Bone marrow (tissue), 2 donors: ENCODE measurements at regions not wholly inside any gene's neighbourhood (a gene's known extent, or its start where the extent isn't known, plus 50 kb on each side); places are given as distances from the start of the nearest gene placed in this dataset.

Experiments used
- DNase-seq, 2 donors: peaks; one replicate each; lab custom pipeline; 2025; lab: John Stamatoyannopoulos, UW

DNA sequence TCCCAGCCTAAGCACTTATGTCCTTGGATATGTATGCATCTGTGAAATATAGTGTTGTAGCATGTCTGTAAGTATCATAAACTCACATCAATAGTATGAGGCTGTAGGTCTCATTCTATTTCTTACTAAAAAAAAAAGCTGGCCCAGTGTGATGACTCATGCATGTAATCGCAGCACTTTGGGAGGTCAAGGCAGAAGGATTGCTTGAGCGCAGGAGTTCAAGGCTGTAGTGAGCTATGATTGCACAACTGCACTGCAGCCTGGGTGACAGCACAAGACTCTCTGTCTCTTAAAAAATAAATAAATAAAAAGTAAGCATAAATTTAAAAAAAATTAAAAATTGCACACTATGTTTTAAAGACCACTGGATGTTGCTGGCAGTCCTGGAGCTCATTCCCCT, 79.1 kb upstream of the SPATA13 start:
- no peak for DNase-seq

DNA sequence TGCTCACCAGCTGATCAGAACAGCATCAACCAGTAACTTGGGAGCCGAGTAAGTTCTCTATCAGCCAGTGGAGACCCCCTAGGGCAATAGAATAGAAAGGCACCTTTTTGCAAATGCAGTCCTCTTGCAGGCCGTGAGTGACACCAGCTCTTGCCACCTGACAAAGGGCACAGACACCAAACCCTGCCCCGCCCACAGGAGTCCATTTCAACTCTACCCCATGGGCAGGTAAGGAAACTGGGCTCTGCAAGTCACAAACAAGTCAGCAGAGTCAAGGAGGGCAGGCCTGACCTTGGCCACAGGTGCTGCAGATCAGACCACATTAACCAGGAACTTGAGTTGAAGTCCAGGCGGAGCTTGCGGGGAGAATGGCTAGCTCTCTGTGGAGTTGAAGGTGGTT, 77.4 kb upstream of the SPATA13 start:
- no peak for DNase-seq

DNA sequence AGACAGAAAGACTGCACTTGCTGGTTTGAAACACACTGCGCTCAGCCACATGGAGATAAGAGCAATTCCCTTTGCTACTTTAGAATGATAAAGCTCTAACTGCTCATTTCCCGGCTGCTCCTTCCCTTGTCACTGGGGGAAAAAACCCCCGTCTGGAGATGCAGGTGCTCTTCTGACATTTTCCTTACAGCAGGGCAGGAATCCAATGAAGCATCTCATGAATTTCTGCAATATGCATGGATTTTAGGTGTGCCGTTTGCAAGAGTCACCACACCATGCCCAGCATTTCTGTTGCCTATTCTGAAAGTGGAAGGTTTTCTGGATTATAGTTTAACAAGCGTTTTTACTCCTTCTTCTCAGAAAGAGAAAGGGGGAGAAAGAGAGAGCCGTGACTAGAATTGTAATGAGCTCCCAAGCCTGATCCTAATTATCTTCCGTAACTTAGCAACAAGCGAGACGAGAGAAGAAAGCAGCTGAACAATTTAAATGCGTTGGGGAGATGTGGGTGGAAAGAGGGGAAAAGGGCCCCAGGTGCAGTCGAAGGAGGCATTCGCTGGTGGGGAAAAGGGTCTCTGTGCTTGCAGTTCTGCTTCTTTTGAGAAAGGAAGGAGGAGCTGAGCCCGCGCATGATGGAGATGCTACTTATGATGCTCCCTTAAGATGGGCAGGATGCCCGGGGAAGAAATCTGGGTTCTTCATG, 76.6 kb upstream of the SPATA13 start:
- no peak for DNase-seq

DNA sequence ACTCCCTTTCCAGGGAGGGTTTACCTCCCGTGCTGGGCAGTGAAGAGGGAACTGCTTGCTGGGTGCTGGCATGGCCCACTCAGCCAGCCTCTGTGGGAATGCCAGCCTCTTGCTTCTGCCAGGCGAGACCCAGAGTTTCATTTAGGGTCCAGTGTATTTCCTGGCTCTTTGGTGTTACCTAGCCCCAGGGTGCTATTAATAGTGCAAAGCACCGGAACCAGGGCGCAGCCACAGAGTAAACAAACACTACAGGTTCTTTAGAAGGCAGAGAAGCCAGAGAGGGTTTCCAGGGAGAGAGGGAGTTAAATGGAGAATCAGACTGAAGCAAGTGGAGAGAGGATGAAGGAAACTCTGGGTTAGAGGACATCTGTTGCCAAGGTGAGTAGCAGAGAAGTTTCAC, 74.9 kb upstream of the SPATA13 start:
- DNase-seq: no peak

DNA sequence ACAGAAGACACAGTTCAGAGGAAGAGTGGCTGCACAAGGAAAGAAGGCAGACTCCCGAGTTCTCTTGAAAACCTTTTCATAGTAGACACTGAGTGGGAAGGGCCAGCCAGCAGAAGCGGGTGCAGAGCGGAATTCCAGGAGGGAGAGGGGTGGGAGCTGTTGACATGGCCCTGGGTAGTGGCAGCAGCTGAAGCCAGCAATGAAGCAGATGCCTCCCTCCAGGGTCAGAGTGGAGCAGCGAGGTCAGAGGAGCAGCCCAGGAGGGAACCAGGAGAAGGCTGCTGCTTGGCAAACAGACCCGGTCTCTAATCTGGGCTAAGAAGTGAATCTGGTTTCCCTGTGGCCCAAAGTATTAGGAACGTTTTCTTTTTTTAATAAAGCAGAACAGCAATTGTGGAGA, 73.9 kb upstream of the SPATA13 start:
- no peak for DNase-seq

DNA sequence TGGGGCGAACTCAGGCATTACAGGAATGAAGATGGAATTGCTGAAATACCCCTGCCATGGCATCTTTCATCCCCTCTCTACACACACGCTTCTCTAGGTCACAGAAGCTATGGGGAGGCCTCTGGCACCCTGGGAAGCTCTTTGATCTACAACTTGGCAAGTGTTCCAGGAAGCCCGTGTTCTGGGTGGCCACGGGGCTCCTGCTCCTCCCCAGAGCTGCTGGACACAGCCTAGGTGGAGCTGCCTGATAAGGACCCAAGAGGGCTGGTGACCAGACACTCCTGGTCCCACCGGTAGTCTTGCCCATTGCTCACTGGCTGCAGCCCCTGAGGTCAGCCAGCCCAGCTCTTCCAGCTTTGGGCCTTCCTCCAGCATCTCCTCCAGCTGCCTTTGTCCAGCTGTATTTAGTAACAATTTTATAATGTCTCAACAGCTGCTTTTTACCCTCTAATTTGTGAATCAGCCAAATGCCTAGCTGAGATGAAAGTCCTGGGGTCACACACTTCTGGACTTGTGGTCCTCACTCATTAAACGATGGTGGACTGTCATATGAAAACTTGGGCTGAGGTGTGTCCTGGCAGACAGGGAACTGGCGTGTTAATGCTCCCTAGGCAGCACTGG, 72.8 kb upstream of the SPATA13 start:
- DNase-seq: no peak

DNA sequence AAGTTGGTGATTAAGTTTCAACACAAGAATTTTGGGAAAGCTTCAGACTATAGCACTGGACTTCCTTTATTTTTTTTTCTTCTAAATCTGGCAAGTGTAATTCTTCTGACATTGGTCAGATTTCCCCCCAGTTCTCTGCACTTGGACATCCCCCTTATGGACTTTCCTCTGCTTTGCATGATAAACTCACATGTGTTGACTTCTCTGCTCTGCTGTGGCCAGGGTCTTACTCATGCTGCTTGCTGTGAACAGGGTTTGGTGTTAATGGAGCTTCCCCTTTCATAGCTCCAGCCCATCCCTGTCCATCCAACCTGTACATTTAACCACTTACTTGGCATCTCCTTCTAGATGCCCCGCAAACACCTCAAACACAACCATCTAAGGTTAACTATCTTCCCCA, 70.5 kb upstream of the SPATA13 start:
- DNase-seq: no peak

DNA sequence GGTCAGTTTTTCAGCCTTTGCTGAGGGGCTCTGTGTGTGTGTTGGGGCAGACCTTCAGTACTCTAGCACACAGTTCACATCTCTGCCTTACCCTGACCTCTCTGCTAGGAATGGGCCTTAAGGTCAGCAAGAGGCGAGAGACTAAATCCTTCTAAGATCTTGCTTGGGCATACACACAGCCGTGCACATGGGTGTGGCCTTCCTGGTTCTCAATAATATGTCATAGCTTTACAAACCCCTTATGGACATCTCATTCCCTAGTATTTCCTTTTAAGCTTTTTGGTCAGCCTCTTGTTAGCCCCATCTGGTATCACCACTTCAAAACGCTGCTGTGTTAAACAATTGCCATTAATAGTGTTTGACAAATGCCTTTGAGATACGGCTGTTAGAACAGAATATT, 69.4 kb upstream of the SPATA13 start:
- DNase-seq: no peak

DNA sequence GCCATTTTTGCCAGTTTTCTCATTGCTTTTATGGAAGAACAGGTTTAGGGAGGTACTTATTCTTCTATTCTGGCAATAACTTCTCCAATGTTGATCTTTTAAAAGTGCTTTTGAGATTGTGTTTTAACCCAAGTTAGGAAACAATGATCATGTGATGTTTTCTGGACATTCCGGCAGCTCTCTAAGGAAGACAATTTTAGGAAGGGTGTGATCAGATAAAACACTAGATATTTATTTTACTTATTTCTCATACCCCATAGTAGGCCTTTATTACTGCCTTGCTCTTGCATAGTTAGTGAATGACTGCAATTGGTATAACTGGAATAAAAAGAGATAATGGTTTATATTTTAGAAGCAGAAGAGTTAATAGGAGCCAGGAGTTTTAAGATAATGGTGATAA, 68.4 kb upstream of the SPATA13 start:
- no peak for DNase-seq

DNA sequence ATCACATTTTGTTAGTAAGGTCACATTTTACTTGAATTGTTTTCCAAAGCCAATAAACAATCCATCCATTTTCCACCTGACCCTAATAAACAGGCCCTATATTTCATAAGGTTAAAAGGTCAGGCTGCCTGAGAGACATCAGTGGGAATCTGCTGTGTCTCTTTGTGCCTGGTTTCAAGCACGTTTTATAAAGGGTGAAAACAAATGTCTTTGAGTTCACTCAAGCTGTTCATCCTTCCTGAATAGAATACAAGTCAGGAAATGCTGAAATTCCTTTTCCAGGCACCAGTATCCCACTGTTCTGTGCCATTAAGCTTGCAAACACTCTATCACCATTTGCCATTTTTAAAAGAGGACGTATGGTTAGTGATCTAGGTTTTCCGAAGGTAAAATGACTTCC, 67.5 kb upstream of the SPATA13 start:
- DNase-seq: no peak

DNA sequence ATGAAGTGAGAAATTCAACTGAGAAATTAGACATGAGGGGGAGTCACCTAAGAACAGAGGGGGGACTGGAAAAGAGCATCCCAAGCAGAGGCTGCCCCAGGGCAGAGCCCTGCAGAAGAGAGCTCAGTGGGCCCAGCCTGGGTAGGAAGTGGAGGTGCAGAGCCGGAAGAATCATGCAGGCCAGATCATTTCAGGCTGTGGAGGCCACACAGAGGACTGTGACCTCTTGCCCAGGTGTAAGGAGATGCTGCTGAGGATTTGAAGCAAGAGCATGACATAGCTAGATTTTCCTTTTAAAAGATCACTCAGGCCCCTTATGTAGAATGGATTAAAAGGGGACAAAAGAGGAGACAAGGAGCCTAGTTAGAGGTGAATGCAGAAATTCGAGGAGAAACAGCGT, 63.9 kb upstream of the SPATA13 start:
- no peak for DNase-seq

DNA sequence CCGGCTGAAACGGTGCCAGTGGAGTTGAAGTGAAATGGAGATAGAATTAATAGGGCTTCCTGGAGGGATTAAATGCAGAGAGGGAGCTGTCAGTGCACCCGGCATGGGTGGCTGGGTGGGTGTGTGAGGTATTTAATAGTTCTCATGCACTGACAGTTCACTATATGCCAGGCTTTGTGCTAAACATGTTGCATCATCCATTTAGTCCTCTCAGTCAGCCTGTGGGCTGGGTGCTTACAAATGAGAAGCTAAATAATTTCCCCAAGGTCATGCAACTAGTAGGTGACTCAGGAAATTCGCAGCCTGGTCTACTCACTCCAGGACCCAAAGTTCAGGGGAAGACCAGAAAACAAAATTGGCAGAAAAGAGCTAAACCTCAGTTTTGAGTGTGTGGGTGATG, 63.5 kb upstream of the SPATA13 start:
- no peak for DNase-seq

DNA sequence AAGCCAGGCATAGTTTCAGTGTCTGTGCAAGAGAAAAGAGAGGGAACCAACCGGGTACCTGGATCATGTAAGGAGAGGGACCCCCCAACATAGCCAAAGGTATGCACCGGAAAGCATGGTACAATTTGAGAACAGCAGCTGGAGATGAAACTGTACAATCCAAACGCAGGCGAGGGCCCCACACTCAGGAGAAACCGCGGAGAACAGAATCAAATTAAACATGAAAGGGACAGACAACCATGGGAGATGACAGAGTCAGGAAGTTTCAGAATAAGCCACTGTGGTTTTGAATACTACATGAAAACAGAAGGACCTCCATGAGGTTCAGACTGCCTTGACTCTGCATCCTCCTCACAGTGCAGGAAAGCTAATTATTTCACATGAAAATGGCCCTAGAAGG, 62.9 kb upstream of the SPATA13 start:
- DNase-seq: no peak

DNA sequence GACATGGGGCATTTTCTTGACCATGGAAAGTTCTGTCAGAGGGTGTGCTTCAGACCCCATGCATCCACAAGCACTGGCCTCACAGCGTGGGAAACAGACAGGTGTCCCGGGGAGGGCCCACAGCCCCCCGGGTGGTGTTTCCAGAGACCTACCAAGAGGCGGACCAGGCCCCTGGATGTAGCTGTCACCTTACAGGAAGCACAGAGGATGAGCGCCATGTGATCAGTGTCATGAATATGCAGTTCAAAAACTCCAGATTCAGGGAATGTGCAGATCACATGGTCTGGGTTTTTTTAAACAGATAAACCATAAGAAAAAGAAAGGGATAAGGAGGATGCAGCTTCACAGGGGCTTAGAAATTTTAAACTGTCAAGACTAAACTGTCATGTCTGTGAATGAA, 61.0 kb upstream of the SPATA13 start:
- no peak for DNase-seq

DNA sequence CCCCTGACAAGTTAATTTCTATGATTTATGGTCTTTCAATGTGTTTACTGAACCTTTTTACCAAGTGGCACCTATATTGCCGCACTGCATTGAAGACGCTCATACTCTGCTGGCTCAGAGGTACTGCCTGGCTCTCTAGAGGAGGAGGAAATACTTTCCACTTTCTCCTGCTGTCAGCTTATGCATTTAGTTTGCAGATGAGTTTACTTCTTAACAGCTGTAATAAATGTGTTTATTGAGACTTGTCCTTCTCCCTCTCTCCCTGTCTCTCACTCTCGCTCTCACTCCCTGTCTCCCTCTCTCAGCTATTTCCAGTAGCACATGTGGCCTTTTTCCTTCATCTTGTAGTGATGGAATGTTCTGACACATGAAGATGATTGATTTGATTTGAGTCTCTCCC, 60.3 kb upstream of the SPATA13 start:
- no peak for DNase-seq

DNA sequence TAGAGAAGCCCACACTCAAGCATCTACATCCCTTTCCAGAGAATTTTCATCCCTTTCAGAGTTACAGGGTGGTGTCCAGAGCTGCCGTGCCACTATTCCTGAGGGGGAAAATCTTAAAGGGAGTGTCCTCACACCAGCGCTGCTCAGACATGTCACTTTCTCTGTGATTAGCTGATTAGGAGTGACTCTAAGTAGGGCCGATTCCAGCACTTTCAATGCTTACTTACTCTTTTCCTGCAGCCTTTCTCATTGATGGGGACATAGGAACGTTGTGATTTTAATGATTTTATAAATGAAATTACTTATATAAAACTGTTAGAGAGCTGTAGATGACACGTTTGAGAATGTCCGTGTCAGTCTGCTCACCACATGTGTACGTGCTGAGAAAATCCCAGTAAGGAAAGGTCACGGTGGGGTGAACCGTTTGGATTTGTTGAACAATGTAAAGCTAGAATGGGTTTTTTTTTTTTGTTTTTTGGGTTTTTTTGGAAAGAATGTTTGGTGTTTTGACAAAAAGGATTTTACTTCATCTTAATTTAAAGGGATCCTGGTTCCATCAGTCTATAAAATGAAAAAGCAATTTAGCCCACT, 56.6 kb upstream of the SPATA13 start:
- no peak for DNase-seq

DNA sequence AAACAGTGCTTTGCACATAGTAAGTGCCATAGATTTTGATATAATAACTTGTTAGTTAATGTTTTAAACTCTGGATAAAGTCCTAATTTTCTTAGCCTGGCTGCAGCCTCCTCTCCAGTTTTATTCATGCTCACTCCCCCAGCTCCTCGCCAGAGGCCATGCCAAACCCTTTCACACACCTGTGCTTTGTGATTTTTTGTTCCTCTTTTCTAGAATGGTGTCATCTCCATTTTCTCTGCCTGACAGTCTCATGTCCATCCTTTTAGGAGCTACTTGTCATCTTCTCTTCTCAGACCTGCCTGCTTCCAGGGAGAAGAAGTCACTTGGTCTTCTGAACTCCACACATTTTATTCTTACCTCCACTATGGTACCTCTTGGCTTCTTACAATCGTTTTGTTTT, 55.8 kb upstream of the SPATA13 start:
- DNase-seq: no peak

DNA sequence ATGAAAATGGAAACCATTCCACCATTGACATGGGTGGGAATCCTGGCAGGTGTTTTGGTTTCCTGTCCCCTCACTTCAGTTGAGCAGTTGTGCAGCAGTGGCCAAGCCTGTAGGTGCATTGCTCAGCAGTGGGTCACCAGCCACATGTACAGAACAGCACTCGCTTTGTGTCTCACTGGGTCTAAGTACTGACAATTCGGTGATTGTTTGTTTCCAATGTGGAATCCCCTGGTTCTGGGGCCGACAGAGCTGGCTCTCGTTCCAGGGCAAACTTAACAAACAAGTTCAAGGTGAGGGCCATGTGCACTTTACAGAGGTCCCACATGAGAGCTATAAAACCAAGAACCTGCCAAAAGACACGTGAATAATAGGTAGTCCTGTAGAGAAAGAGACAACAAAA, 54.1 kb upstream of the SPATA13 start:
- DNase-seq: no peak

DNA sequence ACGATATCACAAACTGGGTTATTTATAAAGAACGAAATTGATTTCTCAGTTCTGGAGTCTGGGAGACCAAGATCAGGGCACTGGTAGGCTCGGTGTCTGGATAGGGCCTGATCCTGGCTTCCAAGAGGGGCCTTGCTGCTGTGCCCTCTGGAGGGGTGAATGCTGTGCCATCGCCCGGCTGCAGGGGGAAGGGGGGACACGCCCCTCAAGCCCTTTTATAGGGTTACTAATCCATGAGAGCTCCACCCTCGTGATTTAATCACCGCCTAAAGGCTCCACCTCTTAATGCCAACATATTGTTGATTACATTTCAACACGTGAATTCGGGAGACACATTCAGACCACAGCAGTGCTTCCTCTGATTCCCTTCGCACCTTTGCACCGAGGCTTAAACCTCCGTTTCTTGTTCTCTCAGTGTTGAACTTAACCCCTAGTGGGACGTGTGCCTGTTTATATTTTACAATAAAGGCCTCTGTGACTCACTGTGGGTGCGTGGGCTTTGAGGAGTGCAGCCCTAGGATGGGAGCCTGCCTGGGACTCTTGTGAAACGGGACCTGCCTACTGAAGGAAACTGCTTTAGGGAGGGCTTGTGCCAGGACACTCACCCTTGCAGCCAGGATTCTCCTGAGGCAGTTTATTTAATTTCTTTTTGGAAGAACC, 52.4 kb upstream of the SPATA13 start:
- DNase-seq: no peak

DNA sequence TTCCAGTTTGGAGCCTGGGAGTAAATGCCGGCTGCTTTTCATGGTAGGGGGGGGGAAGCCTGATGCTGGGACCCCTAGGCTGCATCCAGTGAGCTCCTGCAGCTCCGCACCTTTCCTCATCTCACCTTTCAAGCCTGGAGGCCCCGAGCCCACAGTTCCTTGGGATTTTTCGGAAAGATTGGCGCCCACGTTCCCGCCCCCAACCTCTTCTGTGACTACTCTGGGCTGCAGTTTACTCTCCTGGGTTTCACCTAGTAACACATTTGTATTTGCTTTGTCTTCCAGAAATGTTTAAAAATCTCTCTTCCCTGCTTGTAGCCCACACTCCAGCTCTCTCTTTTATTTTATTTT, 51.9 kb upstream of the SPATA13 start:
- no peak for DNase-seq

DNA sequence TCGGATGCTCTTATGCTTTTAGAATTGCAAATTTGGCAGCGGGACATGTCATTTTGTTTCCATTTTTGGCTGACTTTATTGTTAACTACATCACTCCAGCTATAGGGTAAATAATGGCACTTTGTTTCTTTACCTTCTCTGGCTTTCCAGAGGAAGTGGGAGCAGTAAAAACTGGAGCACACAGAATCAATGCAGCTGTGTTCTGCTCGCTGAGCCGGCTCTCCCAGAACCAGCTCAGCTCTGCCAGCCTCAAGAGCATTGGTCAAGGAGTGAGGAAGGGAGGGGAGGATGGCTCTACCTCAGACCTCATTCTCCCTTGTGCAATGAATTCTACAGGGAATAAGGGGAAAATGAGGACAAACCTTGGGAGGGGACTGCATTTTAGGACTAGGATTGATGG, 50.5 kb upstream of the SPATA13 start:
- DNase-seq: no peak
